Renal pelvis (tissue), 1 donor: ENCODE measurements at regions not wholly inside any gene's neighbourhood (a gene's known extent, or its start where the extent isn't known, plus 50 kb on each side); places are given as distances from the start of the nearest gene placed in this dataset.

ENCODE experiments used
- DNase-seq: peaks from one replicate; pipeline ENCODE4 v3.0.0-alpha.2; 2013

GRCh38 chr16:79265196-79265595 lies 335.3 kb downstream of the MAF start:
- no peak for DNase-seq

- no peak for DNase-seq
These were observed 336.1 kb downstream of the MAF start for GRCh38 chr16:79264237-79265109.

DNA sequence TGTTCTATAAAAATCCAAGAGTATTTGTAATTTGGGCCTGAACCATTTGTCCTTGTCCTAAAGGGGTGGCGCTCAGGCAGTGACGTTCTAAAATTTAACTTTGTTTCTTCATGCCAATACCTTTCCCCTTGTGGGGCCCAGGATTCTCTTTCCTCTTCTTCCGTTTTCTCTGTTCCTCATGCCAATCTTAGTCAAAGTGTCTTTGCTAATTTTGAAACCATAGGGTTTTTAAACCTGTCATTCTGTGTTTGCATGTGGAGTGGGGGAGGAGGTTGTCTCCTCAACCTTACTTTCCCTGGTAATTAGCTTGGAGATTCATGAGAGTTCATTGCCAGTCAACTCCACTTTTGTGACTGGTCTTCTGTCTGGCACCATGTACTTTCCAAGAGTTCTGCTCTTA lies 337.1 kb downstream of the MAF start:
- DNase-seq: no peak
